Karpas-422 (cell line): ENCODE measurements at regions not wholly inside any gene's neighbourhood (a gene's known extent, or its start where the extent isn't known, plus 50 kb on each side); places are given as distances from the start of the nearest gene placed in this dataset.

Experiments
- DNase-seq: peaks from one replicate; pipeline ENCODE4 v3.0.0-alpha.2; 2015
- H2AFZ ChIP-seq: fragments of 200-600 bp; sonication (generic); 2 replicates; pipeline ENCODE4 v1.6.1; 2014; ENCODE audit warnings: antibody characterized with exemption, low read length, mixed read lengths
- H3K27ac ChIP-seq: fragments of 200-600 bp; sonication (generic); 2 replicates; pipeline ENCODE4 v1.5.1; 2014; ENCODE audit warnings: mild to moderate bottlenecking, low read length, moderate library complexity
- H3K27me3 ChIP-seq: fragments of 200-600 bp; sonication (generic); 2 replicates; pipeline ENCODE4 v1.6.1; 2014; ENCODE audit warnings: low read length, mixed read lengths
- H3K36me3 ChIP-seq: fragments of 200-600 bp; sonication (generic); 2 replicates; pipeline ENCODE4 v1.6.1; 2014; ENCODE audit warnings: low read length, mixed read lengths; ENCODE audit not compliant: insufficient read depth
- H3K4me1 ChIP-seq: fragments of 200-600 bp; sonication (generic); 2 replicates; pipeline ENCODE4 v1.6.1; 2014; ENCODE audit warnings: mild to moderate bottlenecking, low read length, mixed read lengths
- H3K4me2 ChIP-seq: fragments of 200-600 bp; sonication (generic); 2 replicates; pipeline ENCODE4 v1.6.1; 2014; ENCODE audit warnings: low read length, low read depth, mild to moderate bottlenecking; ENCODE audit not compliant: poor library complexity, severe bottlenecking
- H3K4me3 ChIP-seq: fragments of 200-600 bp; sonication (generic); 2 replicates; pipeline ENCODE4 v1.5.1; 2014; ENCODE audit warnings: mild to moderate bottlenecking, antibody characterized with exemption, low read length, mixed read lengths
- H3K79me2 ChIP-seq: fragments of 200-600 bp; sonication (generic); 2 replicates; pipeline ENCODE4 v1.6.1; 2014; ENCODE audit warnings: mild to moderate bottlenecking, low read length, mixed read lengths
- H3K9ac ChIP-seq: fragments of 200-600 bp; sonication (generic); 2 replicates; pipeline ENCODE4 v1.6.0; 2014; ENCODE audit warnings: low read length
- H3K9me2 ChIP-seq: fragments of 200-600 bp; sonication (generic), shearing (Covaris generic); replicated peaks from 2 replicates; pipeline ENCODE4 v1.6.0; 2014; ENCODE audit warnings: mild to moderate bottlenecking, low read length, moderate library complexity; ENCODE audit not compliant: insufficient read depth
- H3K9me3 ChIP-seq: fragments of 300-700, 200-600 bp; sonication (generic); 2 replicates; pipeline ENCODE4 v1.6.1; 2014; ENCODE audit warnings: low read length, mixed read lengths
- H4K20me1 ChIP-seq: fragments of 200-600 bp; sonication (generic); 2 replicates; pipeline ENCODE4 v1.6.1; 2014; ENCODE audit warnings: mild to moderate bottlenecking, antibody characterized with exemption, low read length, low read depth; ENCODE audit not compliant: insufficient read depth

DNA sequence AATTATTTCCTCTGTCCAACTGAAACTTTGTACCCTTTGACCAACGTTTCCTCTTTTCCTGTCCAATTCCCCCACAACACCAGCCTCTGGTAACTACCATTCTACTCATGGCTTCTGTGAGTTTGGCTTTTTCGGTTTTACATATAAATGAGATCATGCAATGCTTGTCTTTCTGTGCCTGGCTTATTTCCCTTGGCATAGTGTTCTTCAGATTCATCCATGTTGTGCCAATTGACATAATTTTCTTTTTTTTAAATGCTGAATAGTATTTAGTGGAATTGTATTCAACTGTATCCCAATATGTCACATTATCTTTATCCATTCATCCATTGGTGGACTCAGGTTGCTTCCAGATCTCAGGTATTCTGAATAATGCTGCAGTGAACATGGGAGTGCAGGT lies 222.5 kb upstream of the GALNTL6 start:
- Histone ChIP-seq H3K9ac (no peak overlapping the region), H4K20me1 (no peaks in the 10 kb centered on the region), H3K27me3 (no peaks in the 10 kb centered on the region), H3K79me2 (no peaks in the 10 kb centered on the region), H3K4me2 (no peak overlapping the region), H3K9me3 (no peaks in the 10 kb centered on the region), H3K27ac (no peak overlapping the region), H3K4me3 (no peak overlapping the region), H3K4me1 (no peaks in the 10 kb centered on the region), H3K9me2 (no peaks in the 10 kb centered on the region), H2AFZ (no peak overlapping the region), H3K36me3 (no peaks in the 10 kb centered on the region)
- DNase-seq = no peak

DNA sequence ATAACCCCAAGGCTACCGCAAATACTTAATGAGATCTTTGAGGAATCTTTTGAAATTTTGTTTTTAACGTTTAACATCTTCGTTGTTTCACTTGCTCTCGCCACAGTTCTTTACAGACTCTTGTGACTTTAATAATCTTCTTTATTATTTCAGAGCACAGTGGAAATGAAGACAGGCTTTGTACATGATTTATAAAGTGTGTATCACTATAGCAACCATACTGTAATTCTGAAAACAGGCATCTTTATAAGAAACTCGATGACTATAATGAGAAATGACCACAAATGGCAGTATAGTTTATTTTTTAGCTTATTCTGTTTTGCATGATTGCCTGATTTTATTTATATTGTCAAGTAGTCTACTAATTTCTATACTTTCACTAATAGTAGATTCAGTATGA lies 224.4 kb upstream of the GALNTL6 start:
- H3K4me1 ChIP-seq = no peaks in the 10 kb centered on the region
- no peaks in the 10 kb centered on the region for H3K9me3 ChIP-seq
- H4K20me1 ChIP-seq = no peaks in the 10 kb centered on the region
- no peak overlapping the region for H2AFZ ChIP-seq
- H3K9me2 ChIP-seq = no peaks in the 10 kb centered on the region
- H3K27me3 ChIP-seq = no peaks in the 10 kb centered on the region
- no peak overlapping the region for H3K4me3 ChIP-seq
- no peaks in the 10 kb centered on the region for H3K79me2 ChIP-seq
- DNase-seq = no peak
- no peak overlapping the region for H3K4me2 ChIP-seq
- no peak overlapping the region for H3K9ac ChIP-seq
- H3K27ac ChIP-seq = no peak overlapping the region
- no peaks in the 10 kb centered on the region for H3K36me3 ChIP-seq

DNA sequence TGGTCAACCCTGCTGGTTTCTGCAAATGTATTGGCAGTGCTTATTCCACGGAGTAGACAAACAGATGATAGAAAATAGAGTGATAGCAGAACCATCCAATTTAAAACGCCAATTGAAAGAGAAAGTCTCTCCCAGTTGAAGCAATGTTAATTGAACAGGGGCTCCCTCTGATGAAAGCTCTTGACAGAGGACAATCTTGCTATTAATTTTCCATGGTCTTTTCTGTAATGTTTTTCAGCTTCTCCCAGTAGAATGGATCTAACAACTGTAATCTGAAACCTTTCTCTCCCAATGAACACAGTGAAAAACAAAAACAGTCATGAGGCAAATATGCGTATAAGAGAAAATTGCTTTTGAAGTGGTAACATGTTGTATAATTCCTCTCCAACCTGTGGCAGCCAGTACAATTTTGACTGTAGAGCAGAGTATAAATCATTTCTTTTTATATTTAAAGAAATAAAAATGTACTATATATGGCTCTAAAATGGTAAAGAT lies 225.1 kb upstream of the GALNTL6 start:
- no peak for DNase-seq
- H3K9me3 ChIP-seq = no peaks in the 10 kb centered on the region
- no peaks in the 10 kb centered on the region for H3K36me3 ChIP-seq
- no peaks in the 10 kb centered on the region for H3K27me3 ChIP-seq
- no peaks in the 10 kb centered on the region for H3K4me1 ChIP-seq
- no peaks in the 10 kb centered on the region for H3K9me2 ChIP-seq
- H4K20me1 ChIP-seq = no peaks in the 10 kb centered on the region
- H3K4me2 ChIP-seq = no peak overlapping the region
- H3K79me2 ChIP-seq = no peaks in the 10 kb centered on the region
- H3K27ac ChIP-seq = no peak overlapping the region
- H2AFZ ChIP-seq = no peak overlapping the region
- no peak overlapping the region for H3K9ac ChIP-seq
- H3K4me3 ChIP-seq = no peak overlapping the region

DNA sequence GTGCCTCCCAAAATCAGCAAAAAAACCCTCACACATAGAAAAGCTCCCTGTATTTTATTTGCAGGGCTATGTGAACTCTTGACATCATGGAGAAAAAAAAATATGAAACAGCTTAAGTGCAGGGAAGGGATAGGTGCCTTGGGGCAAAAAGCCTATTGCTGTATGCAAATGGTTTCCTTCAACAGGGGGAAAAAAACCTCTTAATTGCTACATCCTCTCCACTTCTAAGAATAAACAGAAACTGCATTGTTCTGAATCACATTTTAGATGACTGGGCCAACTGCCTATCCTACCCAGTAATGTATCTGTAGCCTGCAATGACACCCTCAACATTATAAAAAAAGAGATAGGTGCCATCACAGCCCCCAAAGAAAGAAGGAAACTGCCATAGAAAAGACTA lies 229.4 kb upstream of the GALNTL6 start:
- no peaks in the 10 kb centered on the region for H3K9me3 ChIP-seq
- H3K4me2 ChIP-seq = no peak overlapping the region
- H2AFZ ChIP-seq = no peak overlapping the region
- H3K9ac ChIP-seq = no peak overlapping the region
- no peaks in the 10 kb centered on the region for H3K36me3 ChIP-seq
- no peaks in the 10 kb centered on the region for H3K9me2 ChIP-seq
- DNase-seq = no peak
- H3K27me3 ChIP-seq = no peaks in the 10 kb centered on the region
- H3K4me1 ChIP-seq = no peaks in the 10 kb centered on the region
- no peak overlapping the region for H3K27ac ChIP-seq
- no peaks in the 10 kb centered on the region for H3K79me2 ChIP-seq
- H3K4me3 ChIP-seq = no peak overlapping the region
- H4K20me1 ChIP-seq = no peaks in the 10 kb centered on the region

DNA sequence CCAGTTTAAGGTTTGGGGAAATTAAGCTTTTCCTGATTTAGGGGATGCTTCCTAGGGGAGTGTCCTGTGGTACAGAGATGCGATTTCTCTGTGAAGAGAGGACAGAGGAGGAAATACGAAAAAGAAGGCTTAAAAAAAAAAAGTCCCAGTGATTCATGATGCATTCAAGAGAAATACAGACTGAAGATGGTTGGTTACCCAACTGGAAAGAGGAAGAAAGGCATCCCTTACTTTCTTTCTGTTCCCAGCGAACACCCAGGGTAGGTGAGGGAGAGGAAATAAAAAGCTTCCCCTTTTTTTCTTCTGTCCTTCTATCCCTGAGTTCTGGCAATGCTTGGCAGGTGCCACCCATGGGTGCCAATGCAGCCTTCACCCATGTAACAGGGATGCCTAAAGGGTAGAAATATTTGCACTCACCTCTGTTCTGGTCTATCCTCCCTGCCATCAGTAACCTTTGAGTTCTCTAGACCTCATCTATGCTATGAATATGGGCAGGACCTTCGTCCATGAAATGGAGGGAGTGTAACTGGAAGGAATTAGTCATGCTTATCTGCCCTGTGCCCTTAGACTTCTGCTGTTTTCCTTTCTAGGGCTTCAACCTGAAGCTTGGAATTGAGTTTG lies 230.1 kb upstream of the GALNTL6 start:
- Histone ChIP-seq H4K20me1 (no peaks in the 10 kb centered on the region), H2AFZ (no peak overlapping the region)
- no peak for DNase-seq

DNA sequence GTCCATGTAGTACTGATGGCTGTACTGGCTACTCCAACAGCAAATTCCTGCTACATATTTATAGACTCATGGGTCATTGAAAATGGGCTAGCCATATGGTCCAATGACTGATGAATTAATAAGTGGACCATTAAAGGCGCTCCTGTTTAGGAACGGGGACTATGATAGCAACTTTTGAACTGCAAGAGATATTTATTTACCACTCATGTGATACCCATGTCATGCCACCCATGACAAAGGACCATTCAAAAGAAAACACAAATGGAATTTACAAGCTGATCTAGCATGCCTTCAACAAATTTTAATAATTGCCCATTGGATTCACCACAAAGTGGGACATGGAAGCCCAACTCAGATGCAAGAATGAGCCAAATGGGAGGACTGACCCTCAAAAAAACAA lies 240.0 kb upstream of the GALNTL6 start:
- H3K9me3 ChIP-seq = no peaks in the 10 kb centered on the region
- H3K9me2 ChIP-seq = no peaks in the 10 kb centered on the region
- no peaks in the 10 kb centered on the region for H3K79me2 ChIP-seq
- no peak overlapping the region for H3K9ac ChIP-seq
- H3K36me3 ChIP-seq = no peaks in the 10 kb centered on the region
- H3K27ac ChIP-seq = no peak overlapping the region
- H3K4me1 ChIP-seq = no peaks in the 10 kb centered on the region
- no peak overlapping the region for H3K4me3 ChIP-seq
- no peaks in the 10 kb centered on the region for H4K20me1 ChIP-seq
- H3K4me2 ChIP-seq = no peak overlapping the region
- DNase-seq = no peak
- H3K27me3 ChIP-seq = no peaks in the 10 kb centered on the region
- H2AFZ ChIP-seq = no peak overlapping the region

More for the DNA sequence above, 230.1 kb upstream of the GALNTL6 start:
- H3K79me2 ChIP-seq = no peaks in the 10 kb centered on the region
- H3K9me2 ChIP-seq = no peaks in the 10 kb centered on the region
- H3K4me2 ChIP-seq = no peak overlapping the region
- no peak overlapping the region for H3K27ac ChIP-seq
- no peaks in the 10 kb centered on the region for H3K4me1 ChIP-seq
- no peak overlapping the region for H3K4me3 ChIP-seq
- no peak overlapping the region for H3K9ac ChIP-seq
- no peaks in the 10 kb centered on the region for H3K27me3 ChIP-seq
- no peaks in the 10 kb centered on the region for H3K36me3 ChIP-seq
- no peaks in the 10 kb centered on the region for H3K9me3 ChIP-seq

DNA sequence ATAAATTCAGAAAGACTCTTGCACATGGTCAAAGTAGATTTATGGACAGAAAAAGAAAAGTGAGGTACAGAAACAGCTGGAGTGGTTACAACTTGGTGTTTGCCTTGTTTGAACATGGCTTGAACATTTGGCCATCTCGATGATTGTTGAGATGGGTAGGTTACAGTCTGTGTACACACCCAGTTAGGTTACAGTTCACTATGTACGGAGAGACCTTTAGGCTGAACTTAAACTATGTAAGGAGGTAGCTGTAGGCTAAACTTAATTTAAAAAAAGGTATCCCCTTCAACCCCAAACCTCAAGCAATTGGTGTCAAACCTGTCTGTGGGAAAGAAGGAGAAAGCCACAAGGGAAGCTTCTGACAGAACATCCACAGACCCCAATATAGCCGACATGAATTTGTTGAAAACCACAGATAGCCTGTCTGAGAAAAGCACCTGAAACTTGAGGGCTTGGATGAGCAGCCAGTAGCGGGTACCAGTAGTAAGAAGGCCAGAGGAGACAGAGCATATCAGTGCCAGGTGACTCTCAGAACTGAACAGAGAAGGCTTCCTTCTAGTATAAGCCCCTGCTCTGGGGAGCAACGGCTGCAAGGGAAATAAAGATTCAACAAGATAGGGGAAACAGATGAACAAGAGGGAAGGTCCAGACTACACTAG lies 247.9 kb upstream of the GALNTL6 start:
- no peaks in the 10 kb centered on the region for H4K20me1 ChIP-seq
- no peak overlapping the region for H3K27ac ChIP-seq
- H2AFZ ChIP-seq = no peak overlapping the region
- no peak overlapping the region for H3K4me3 ChIP-seq
- no peaks in the 10 kb centered on the region for H3K36me3 ChIP-seq
- no peaks in the 10 kb centered on the region for H3K27me3 ChIP-seq
- no peaks in the 10 kb centered on the region for H3K4me1 ChIP-seq
- H3K79me2 ChIP-seq = no peaks in the 10 kb centered on the region
- no peak overlapping the region for H3K4me2 ChIP-seq
- no peak for DNase-seq
- no peaks in the 10 kb centered on the region for H3K9me2 ChIP-seq
- H3K9ac ChIP-seq = no peak overlapping the region
- no peaks in the 10 kb centered on the region for H3K9me3 ChIP-seq

DNA sequence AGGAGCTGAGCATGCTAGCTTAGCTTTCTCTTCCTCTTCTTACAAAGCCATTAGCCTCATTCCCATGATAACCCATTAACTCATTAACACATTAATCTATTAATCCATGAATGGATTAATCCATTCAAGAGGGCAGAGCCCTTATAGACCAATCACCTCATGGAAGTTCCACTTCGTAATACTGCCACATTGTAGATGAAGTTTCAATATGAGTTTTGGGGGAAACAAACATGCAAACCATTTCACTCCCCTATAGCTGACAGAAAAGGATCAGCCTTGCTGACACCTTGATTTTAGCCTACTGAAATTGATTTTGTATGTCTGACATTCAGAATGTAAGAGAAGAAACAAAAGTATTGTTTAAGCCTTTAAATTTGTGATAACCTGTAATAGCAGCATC lies 251.8 kb upstream of the GALNTL6 start:
- Histone ChIP-seq H3K4me3 (no peak overlapping the region), H3K36me3 (no peaks in the 10 kb centered on the region), H3K27ac (no peak overlapping the region), H3K9me2 (no peaks in the 10 kb centered on the region), H3K9me3 (no peaks in the 10 kb centered on the region), H4K20me1 (no peaks in the 10 kb centered on the region), H3K79me2 (no peaks in the 10 kb centered on the region), H3K9ac (no peak overlapping the region), H3K4me2 (no peak overlapping the region), H3K27me3 (no peaks in the 10 kb centered on the region), H3K4me1 (no peaks in the 10 kb centered on the region), H2AFZ (no peak overlapping the region)
- DNase-seq = no peak
